H1 (cell line): ENCODE measurements at regions not wholly inside any gene's neighbourhood (a gene's known extent, or its start where the extent isn't known, plus 50 kb on each side); places are given as distances from the start of the nearest gene placed in this dataset.

Source experiments
- CTCF ChIA-PET: fragments of 300-600 bp; sonication (Branson Sonifier 250); formaldehyde crosslinking; loops from one replicate; lab custom pipeline; 2021; ENCODE audit not compliant: partially characterized antibody; lab: Charles Lee
- POLR2A ChIA-PET: fragments of 300-600 bp; sonication (Branson Sonifier 250); formaldehyde crosslinking; loops from one replicate; lab custom pipeline; 2021; ENCODE audit warnings: inconsistent platforms; ENCODE audit not compliant: partially characterized antibody; lab: Charles Lee
- DNase-seq, 2 experiments: peaks; one replicate each; pipeline versions ENCODE4 v3.0.0 to v3.0.0-alpha.2; 2010 to 2022; ENCODE audit warnings: low spot score in 2 of 2, low read depth in 1 of 2, mixed read lengths in 1 of 2
- FAIRE-seq: peaks from 2 replicates; lab custom pipeline; 2011; peaks lifted over from hg19 to GRCh38; lab: Jason Lieb, UNC
- H2AFZ ChIP-seq: 2 replicates; pipeline ENCODE4 v1.8.1; 2012; ENCODE audit warnings: low read length, inconsistent platforms
- H2AK5ac ChIP-seq: 2 replicates; pipeline ENCODE4 v1.6.1; 2013; ENCODE audit warnings: low read depth, low read length
- H2BK120ac ChIP-seq: replicated peaks from 2 replicates; pipeline ENCODE3; 2013; ENCODE audit warnings: low read depth, low read length, inconsistent platforms
- H2BK12ac ChIP-seq: 2 replicates; pipeline ENCODE4 v1.6.1; 2013; ENCODE audit warnings: low read depth, low read length
- H2BK15ac ChIP-seq: 2 replicates; pipeline ENCODE4 v1.6.1; 2013; ENCODE audit warnings: low read length
- H2BK20ac ChIP-seq: 2 replicates; pipeline ENCODE4 v1.6.1; 2013; ENCODE audit warnings: low read length
- H2BK5ac ChIP-seq: 2 replicates; pipeline ENCODE4 v1.6.1; 2013; ENCODE audit warnings: low read depth, low read length
- H3K14ac ChIP-seq: 2 replicates; pipeline ENCODE4 v1.6.1; 2013; ENCODE audit warnings: inconsistent platforms; ENCODE audit not compliant: insufficient read length
- H3K18ac ChIP-seq: 2 replicates; pipeline ENCODE4 v1.6.1; 2013; ENCODE audit warnings: low read length; ENCODE audit errors: extremely low read depth
- H3K23ac ChIP-seq: 2 replicates; pipeline ENCODE4 v1.6.1; 2013; ENCODE audit warnings: inconsistent platforms; ENCODE audit not compliant: insufficient read length
- H3K23me2 ChIP-seq: 2 replicates; pipeline ENCODE4 v1.6.1; 2013; ENCODE audit warnings: low read depth, low read length
- H3K27ac ChIP-seq: 2 replicates; pipeline ENCODE4 v1.6.1; 2011; ENCODE audit warnings: low read depth, low read length, inconsistent platforms
- H3K27me3 ChIP-seq, 4 experiments: replicated peaks in 1 of 4; 1 replicate in 1 of 4; 2 replicates in 3 of 4; pipeline versions ENCODE4 v1.6.1 to v1.8.1; 2011 to 2013; ENCODE audit warnings: low read length in 3 of 4, mild to moderate bottlenecking in 3 of 4, inconsistent platforms in 2 of 4, mixed read lengths in 2 of 4, moderate library complexity in 1 of 4; ENCODE audit not compliant: control insufficient read depth in 3 of 4, insufficient read depth in 3 of 4; ENCODE audit errors: extremely low read depth in 1 of 4
- H3K36me3 ChIP-seq, 4 experiments: 2 replicates each; pipeline versions ENCODE4 v1.6.1 to v1.8.1; 2011 to 2013; ENCODE audit warnings: mild to moderate bottlenecking in 4 of 4, low read length in 3 of 4, moderate library complexity in 2 of 4, control low read depth in 1 of 4, inconsistent platforms in 1 of 4; ENCODE audit not compliant: insufficient read depth in 4 of 4, control insufficient read depth in 2 of 4
- H3K4ac ChIP-seq: replicated peaks from 2 replicates; pipeline ENCODE3; 2013; ENCODE audit warnings: low read length, low read depth, mixed read lengths, inconsistent platforms; ENCODE audit not compliant: insufficient read length
- H3K4me1 ChIP-seq, 4 experiments: replicated peaks in 1 of 4; 1 replicate in 1 of 4; 2 replicates in 3 of 4; pipeline versions ENCODE4 v1.6.1 to v1.8.1; 2011 to 2013; ENCODE audit warnings: low read length in 3 of 4, inconsistent platforms in 2 of 4, mixed read lengths in 1 of 4; ENCODE audit not compliant: insufficient read depth in 4 of 4, control insufficient read depth in 3 of 4
- H3K4me2 ChIP-seq, 2 experiments: 2 replicates each; pipeline versions ENCODE4 v1.6.1 to v1.8.1; 2011 to 2013; ENCODE audit warnings: low read depth in 2 of 2, low read length in 2 of 2, control low read depth in 1 of 2, inconsistent platforms in 1 of 2, mild to moderate bottlenecking in 1 of 2; ENCODE audit not compliant: insufficient read depth in 1 of 2
- H3K4me3 ChIP-seq, 4 experiments: fragments of 200-600, 300-600 bp in 1 of 4; sonication (generic), shearing (Covaris generic), sonication (Bioruptor Twin) in 1 of 4; 2 replicates each; pipeline versions ENCODE4 v1.5.1 to v1.8.1; 2011 to 2016; ENCODE audit warnings: low read length in 4 of 4, low read depth in 3 of 4, control low read depth in 2 of 4, inconsistent platforms in 2 of 4, mild to moderate bottlenecking in 2 of 4, mixed read lengths in 1 of 4, moderate library complexity in 1 of 4; ENCODE audit not compliant: insufficient read depth in 2 of 4; ENCODE audit errors: extremely low read depth in 1 of 4
- H3K56ac ChIP-seq: replicated peaks from 2 replicates; pipeline ENCODE3; 2013; ENCODE audit warnings: low read depth, mild to moderate bottlenecking, mixed read lengths, low read length, inconsistent platforms; ENCODE audit not compliant: insufficient read length
- H3K79me1 ChIP-seq: 2 replicates; pipeline ENCODE4 v1.6.1; 2013; ENCODE audit warnings: low read depth, low read length, control low read depth
- H3K79me2 ChIP-seq, 2 experiments: 2 replicates each; pipeline versions ENCODE4 v1.6.1 to v1.8.1; 2012 to 2013; ENCODE audit warnings: low read length in 2 of 2, mild to moderate bottlenecking in 2 of 2, inconsistent platforms in 1 of 2; ENCODE audit not compliant: insufficient read depth in 2 of 2, control insufficient read depth in 1 of 2
- H3K9ac ChIP-seq, 4 experiments: replicated peaks in 1 of 4; 1 replicate in 1 of 4; 2 replicates in 3 of 4; pipeline versions ENCODE4 v1.6.1 to v1.8.1; 2011 to 2013; ENCODE audit warnings: low read depth in 3 of 4, low read length in 3 of 4, control low read depth in 2 of 4, mild to moderate bottlenecking in 2 of 4, moderate library complexity in 2 of 4, inconsistent platforms in 1 of 4; ENCODE audit errors: extremely low read depth in 1 of 4
- H3K9me3 ChIP-seq, 2 experiments: 2 replicates each; pipeline versions ENCODE4 v1.6.1 to v1.8.1; 2012 to 2013; ENCODE audit warnings: mild to moderate bottlenecking in 2 of 2, moderate library complexity in 2 of 2, control low read depth in 1 of 2, inconsistent platforms in 1 of 2, low read depth in 1 of 2, low read length in 1 of 2, mixed read lengths in 1 of 2; ENCODE audit not compliant: insufficient read depth in 2 of 2
- H4K20me1 ChIP-seq, 2 experiments: replicated peaks in 1 of 2; 2 replicates each; pipeline versions ENCODE3 to v1.8.1; 2011 to 2013; ENCODE audit warnings: inconsistent platforms in 2 of 2, low read length in 2 of 2, mild to moderate bottlenecking in 1 of 2; ENCODE audit not compliant: insufficient read depth in 2 of 2, control insufficient read depth in 1 of 2
- H4K5ac ChIP-seq: 2 replicates; pipeline ENCODE4 v1.6.1; 2013; ENCODE audit warnings: low read length, low read depth, mixed read lengths, inconsistent platforms; ENCODE audit not compliant: insufficient read length
- H4K8ac ChIP-seq: 2 replicates; pipeline ENCODE4 v1.8.0; 2013; ENCODE audit warnings: mild to moderate bottlenecking, moderate library complexity, low read length, inconsistent platforms; ENCODE audit not compliant: insufficient read depth; ENCODE audit errors: extremely low read depth
- H4K91ac ChIP-seq: replicated peaks from 2 replicates; pipeline ENCODE3; 2013; ENCODE audit warnings: low read length, mixed read lengths, inconsistent platforms; ENCODE audit not compliant: insufficient read length
- ATF2 ChIP-seq: IDR thresholded peaks from 2 replicates; pipeline ENCODE4 v1.6.1; 2012; ENCODE audit warnings: low read length, inconsistent platforms
- BCL11A ChIP-seq, 2 experiments: IDR thresholded peaks; one replicate each; pipeline ENCODE4 v1.6.1; 2011; ENCODE audit warnings: low read depth in 2 of 2, low read length in 2 of 2, mild to moderate bottlenecking in 2 of 2
- POLR2AphosphoS5 ChIP-seq: IDR thresholded peaks from 2 replicates; pipeline ENCODE4 v1.6.1; 2011; ENCODE audit warnings: low read depth, low read length
- SP4 ChIP-seq: IDR thresholded peaks from 2 replicates; pipeline ENCODE4 v1.6.1; 2012; ENCODE audit warnings: low read length, inconsistent platforms
- WGBS, 2 experiments: shearing (Covaris generic) in 1 of 2; methylation state at CpG; one replicate each; pipeline versions ENCODE4 v1.1.6 to v1.1.7; 2013 to 2015; ENCODE audit warnings: low lambda C conversion rate in 2 of 2, mixed read lengths in 2 of 2, inconsistent platforms in 1 of 2, low coverage in 1 of 2, missing lambda C conversion rate in 1 of 2; ENCODE audit not compliant: insufficient replicate concordance in 2 of 2, insufficient coverage in 1 of 2, insufficient read length in 1 of 2; ENCODE audit errors: extremely low coverage in 1 of 2, missing lambda C conversion rate in 1 of 2; 5-methylcytosine and 5-hydroxymethylcytosine counted together

DNA sequence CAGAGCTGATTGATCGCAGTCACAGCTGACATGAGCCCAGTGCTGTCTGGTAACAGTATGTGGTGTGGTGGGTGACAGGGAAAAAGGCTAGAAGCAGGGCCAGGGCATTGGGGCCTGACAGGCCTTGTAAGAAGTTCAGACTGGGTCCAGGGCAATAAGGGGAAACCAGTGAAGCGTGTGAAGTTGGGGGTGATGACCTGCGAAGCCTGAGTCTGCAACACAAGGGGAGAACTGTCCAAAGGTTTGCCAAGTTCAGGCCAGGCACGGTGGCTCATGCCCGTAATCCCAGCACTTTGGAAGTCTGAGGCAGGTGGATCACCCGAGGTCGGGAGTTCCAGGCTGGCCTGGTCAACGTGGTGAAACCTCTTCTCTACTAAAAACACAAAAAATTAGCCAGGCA is 983.9 kb upstream of the ZNF722 start:
- ChIA-PET CTCF (interaction anchor here (1.2 kb wide), 2 partner anchors 70 to 199 kb away, joined by 3 read pairs; no protein-coding TSS in a partner anchor), POLR2A (no interaction called here)
- no peaks in the 10 kb centered on the region for H3K79me1 ChIP-seq
- DNase-seq (no peak), FAIRE-seq (no peak)
- H3K56ac ChIP-seq = no peak overlapping the region
- no peak overlapping the region for H2AK5ac ChIP-seq
- H3K4me2 ChIP-seq = no peak overlapping the region
- H3K27me3 ChIP-seq = no peaks in the 10 kb centered on the region
- H3K14ac ChIP-seq = no peak overlapping the region
- no peaks in the 10 kb centered on the region for H4K20me1 ChIP-seq
- H4K5ac ChIP-seq = no peak overlapping the region
- H2AFZ ChIP-seq = no peak overlapping the region
- H3K18ac ChIP-seq = no peak overlapping the region
- H4K91ac ChIP-seq = no peak overlapping the region
- no peak overlapping the region for H3K9ac ChIP-seq
- H2BK120ac ChIP-seq = no peak overlapping the region
- no peak overlapping the region for H3K23ac ChIP-seq
- TF ChIP-seq BCL11A (IDR thresholded peaks at IDR 0.05; ENCODE audit: low read depth in 2 of 2, low read length in 2 of 2) (no peak), POLR2AphosphoS5 (no peak), SP4 (no peak), ATF2 (no peak)
- TF ChIP-seq, all 59 proteins: peak for 0
- Histone ChIP-seq H3K4me1 (no peaks in the 10 kb centered on the region), H3K27ac (no peak overlapping the region), H2BK20ac (no peak overlapping the region), H3K4ac (no peak overlapping the region), H2BK12ac (no peak overlapping the region), H3K4me3 (no peak overlapping the region), H3K36me3 (peaks cover 0 to 3% (median 0%) of the 10 kb centered on the region in 4 experiments; a peak in 1 of 8 replicates), H3K79me2 (no peaks in the 10 kb centered on the region), H2BK15ac (no peak overlapping the region), H3K23me2 (no peaks in the 10 kb centered on the region), H4K8ac (no peak overlapping the region), H3K9me3 (peaks cover 51 to 79% of the 10 kb centered on the region in 2 experiments), H2BK5ac (no peak overlapping the region)
- WGBS, 2 experiments = 84% methylated on average over 8 of the region's 8 CpGs; no CpG with 5 or more reads in 1 of the 2 experiments
